T-helper 2 cell treated with Interferon-gamma antibody and Interleukin-4, amounts not matched to agents 100 ng/mL and 5 ng/mL, for 36 hours (primary cell): ENCODE measurements at regions not wholly inside any gene's neighbourhood (a gene's known extent, or its start where the extent isn't known, plus 50 kb on each side); places are given as distances from the start of the nearest gene placed in this dataset.
"Not testable (repeated sequence)": the region's sequence is repeated elsewhere in the genome, so short reads cannot be mapped to it uniquely, and the experiment has no call there.

Source experiments
- intact Hi-C: fragments of 100-400 bp; cut with micrococcal nuclease; formaldehyde crosslinking; loops from one replicate; pipeline ENCODE4 v1.15.1; 2023

- intact Hi-C loops: no loop called here
These were observed 1004.1 kb upstream of the EDIL3 start for GRCh38 chr5:85388770-85389169.

- intact Hi-C loops: not testable (repeated sequence)
These were observed 1007.6 kb upstream of the EDIL3 start for GRCh38 chr5:85392309-85392708.

- intact Hi-C loops: no loop called here
These were observed 1010.8 kb upstream of the EDIL3 start for GRCh38 chr5:85395526-85395925.

- intact Hi-C loops: no loop called here
These were observed 1012.8 kb upstream of the EDIL3 start for GRCh38 chr5:85397451-85397850.

- intact Hi-C loops: no loop called here
These were observed 1043.8 kb upstream of the EDIL3 start for GRCh38 chr5:85428426-85428934.

- intact Hi-C loops: not testable (repeated sequence)
These were observed 1047.0 kb upstream of the EDIL3 start for GRCh38 chr5:85431726-85432125.

GRCh38 chr5:85441156-85441555 is 1056.5 kb upstream of the EDIL3 start:
- intact Hi-C loops: no loop called here

- intact Hi-C loops: no loop called here
These were observed 1057.2 kb upstream of the EDIL3 start for GRCh38 chr5:85441853-85442252.

GRCh38 chr5:85452322-85453025 is 1067.8 kb upstream of the EDIL3 start:
- intact Hi-C loops: no loop called here

GRCh38 chr5:85453026-85453349 is 1068.3 kb upstream of the EDIL3 start:
- intact Hi-C loops: no loop called here

GRCh38 chr5:85458319-85458718 is 1073.6 kb upstream of the EDIL3 start:
- intact Hi-C loops: no loop called here

GRCh38 chr5:85462957-85463356 is 1078.3 kb upstream of the EDIL3 start:
- intact Hi-C loops: no loop called here

GRCh38 chr5:85466423-85466822 is 1081.7 kb upstream of the EDIL3 start:
- intact Hi-C loops: no loop called here

GRCh38 chr5:85472749-85473148 is 1088.1 kb upstream of the EDIL3 start:
- intact Hi-C loops: no loop called here

- intact Hi-C loops: not testable (repeated sequence)
These were observed 1090.5 kb upstream of the EDIL3 start for GRCh38 chr5:85475151-85475550.

GRCh38 chr5:85476617-85477016 is 1091.9 kb upstream of the EDIL3 start:
- intact Hi-C loops: no loop called here

GRCh38 chr5:85479849-85480248 is 1095.2 kb upstream of the EDIL3 start:
- intact Hi-C loops: no loop called here

GRCh38 chr5:85484982-85485574 is 1100.4 kb upstream of the EDIL3 start:
- intact Hi-C loops: no loop called here

- intact Hi-C loops: no loop called here
These were observed 1103.6 kb upstream of the EDIL3 start for GRCh38 chr5:85488295-85488694.

- intact Hi-C loops: no loop called here
These were observed 1116.2 kb upstream of the EDIL3 start for GRCh38 chr5:85500869-85501268.

- intact Hi-C loops: no loop called here
These were observed 1104.8 kb upstream of the COX7C start for GRCh38 chr5:85512896-85513295.

GRCh38 chr5:85515588-85515987 is 1102.2 kb upstream of the COX7C start:
- intact Hi-C loops: no loop called here

GRCh38 chr5:85517386-85517785 is 1100.4 kb upstream of the COX7C start:
- intact Hi-C loops: no loop called here
